HEK293 (cell line): ENCODE measurements at regions not wholly inside any gene's neighbourhood (a gene's known extent, or its start where the extent isn't known, plus 50 kb on each side); places are given as distances from the start of the nearest gene placed in this dataset.

Source experiments
- CTCF ChIA-PET: fragments of 350-600 bp; formaldehyde crosslinking; extraction: SDS; loops from one replicate; lab custom pipeline; 2021; ENCODE audit warnings: antibody characterized with exemption; lab: Yijun Ruan, JAX
- POLR2A ChIA-PET: fragments of 300-600 bp; formaldehyde crosslinking; extraction: SDS; loops from one replicate; lab custom pipeline; 2020; ENCODE audit warnings: antibody characterized with exemption, inconsistent platforms; lab: Yijun Ruan, JAX
- H3K27ac ChIP-seq: fragments of 200-500 bp; sonication (Bioruptor generic); 2 replicates; pipeline ENCODE4 v1.5.1; 2014; ENCODE audit warnings: low read depth, low read length, control low read depth, inconsistent platforms; ENCODE audit errors: extremely low read depth
- H3K36me3 ChIP-seq, 2 experiments: fragments of 200-500 bp in 1 of 2; sonication (Bioruptor generic) in 1 of 2; 1 replicate in 1 of 2; 2 replicates in 1 of 2; pipeline ENCODE4 v1.5.1; 2014 to 2017; ENCODE audit warnings: inconsistent platforms in 2 of 2, low read length in 2 of 2; ENCODE audit not compliant: control insufficient read depth in 2 of 2, insufficient read depth in 1 of 2
- H3K4me1 ChIP-seq: fragments of 200-500 bp; sonication (Bioruptor generic); 2 replicates; pipeline ENCODE4 v1.5.1; 2014; ENCODE audit warnings: mild to moderate bottlenecking, low read length, inconsistent platforms; ENCODE audit not compliant: control insufficient read depth, insufficient read depth
- H3K4me3 ChIP-seq: 2 replicates; pipeline ENCODE4 v1.5.1; 2011; ENCODE audit warnings: low read depth, mild to moderate bottlenecking, control low read depth, low read length, moderate library complexity
- H3K9me3 ChIP-seq: fragments of 200-500 bp; sonication (Bioruptor generic); 2 replicates; pipeline ENCODE4 v1.5.1; 2014; ENCODE audit warnings: low read depth, low read length, inconsistent platforms; ENCODE audit not compliant: control insufficient read depth, insufficient read depth
- ATF2 ChIP-seq: fragments of 450-650 bp; formaldehyde crosslinking; IDR thresholded peaks from 2 replicates; pipeline ENCODE4 v1.5.1; 2016; ENCODE audit warnings: missing biosample characterization, missing genetic modification characterization, low read depth
- GLIS2 ChIP-seq: fragments of 450-650 bp; formaldehyde crosslinking; IDR thresholded peaks from 2 replicates; pipeline ENCODE4 v1.5.1; 2016; ENCODE audit warnings: missing biosample characterization, missing genetic modification characterization
- KLF16 ChIP-seq: fragments of 450-650 bp; formaldehyde crosslinking; IDR thresholded peaks from 2 replicates; pipeline ENCODE4 v1.5.1; 2017; ENCODE audit warnings: missing biosample characterization, missing genetic modification characterization
- MYNN ChIP-seq: fragments of 450-650 bp; formaldehyde crosslinking; IDR thresholded peaks from 2 replicates; pipeline ENCODE4 v1.5.1; 2016; ENCODE audit warnings: missing biosample characterization, missing genetic modification characterization, borderline replicate concordance
- RBAK ChIP-seq: fragments of 450-650 bp; formaldehyde crosslinking; IDR thresholded peaks from 2 replicates; pipeline ENCODE4 v1.5.1; 2016; ENCODE audit warnings: missing biosample characterization, missing genetic modification characterization
- SCRT2 ChIP-seq: fragments of 450-650 bp; formaldehyde crosslinking; IDR thresholded peaks from 2 replicates; pipeline ENCODE4 v1.5.1; 2016; ENCODE audit warnings: missing biosample characterization, missing genetic modification characterization
- TRIM28 ChIP-seq: IDR thresholded peaks from 2 replicates; pipeline ENCODE4 v1.6.1; 2011; ENCODE audit warnings: low read length, control low read depth, borderline replicate concordance
- ZFP69B ChIP-seq: fragments of 450-650 bp; formaldehyde crosslinking; IDR thresholded peaks from 2 replicates; pipeline ENCODE4 v1.5.1; 2016; ENCODE audit warnings: missing biosample characterization, missing genetic modification characterization
- ZNF121 ChIP-seq: fragments of 450-650 bp; formaldehyde crosslinking; IDR thresholded peaks from 2 replicates; pipeline ENCODE4 v1.5.1; 2016; ENCODE audit warnings: missing biosample characterization, missing genetic modification characterization
- ZNF140 ChIP-seq: fragments of 450-650 bp; formaldehyde crosslinking; IDR thresholded peaks from 2 replicates; pipeline ENCODE4 v1.5.1; 2016; ENCODE audit warnings: missing biosample characterization, missing genetic modification characterization
- ZNF148 ChIP-seq: fragments of 450-650 bp; formaldehyde crosslinking; IDR thresholded peaks from 2 replicates; pipeline ENCODE4 v1.5.0; 2017; ENCODE audit warnings: missing biosample characterization, missing genetic modification characterization, borderline replicate concordance
- ZNF18 ChIP-seq: fragments of 450-650 bp; formaldehyde crosslinking; IDR thresholded peaks from 2 replicates; pipeline ENCODE4 v1.5.1; 2016; ENCODE audit warnings: missing biosample characterization, missing genetic modification characterization
- ZNF211 ChIP-seq: fragments of 450-650 bp; formaldehyde crosslinking; IDR thresholded peaks from 2 replicates; pipeline ENCODE4 v1.5.1; 2016; ENCODE audit warnings: low read depth, missing biosample characterization, missing genetic modification characterization
- ZNF354C ChIP-seq: fragments of 450-650 bp; formaldehyde crosslinking; IDR thresholded peaks from 2 replicates; pipeline ENCODE4 v1.5.1; 2016; ENCODE audit warnings: missing biosample characterization, missing genetic modification characterization, low read depth, borderline replicate concordance
- ZNF561 ChIP-seq: fragments of 450-650 bp; IDR thresholded peaks from 2 replicates; pipeline ENCODE4 v1.5.1; 2018; ENCODE audit warnings: missing biosample characterization, missing genetic modification characterization, borderline replicate concordance
- ZNF621 ChIP-seq: fragments of 450-650 bp; formaldehyde crosslinking; IDR thresholded peaks from 2 replicates; pipeline ENCODE4 v1.5.1; 2017; ENCODE audit warnings: missing biosample characterization, missing genetic modification characterization
- ZNF639 ChIP-seq: fragments of 450-650 bp; formaldehyde crosslinking; IDR thresholded peaks from 2 replicates; pipeline ENCODE4 v1.5.1; 2016; ENCODE audit warnings: missing biosample characterization, missing genetic modification characterization

- Histone ChIP-seq H3K9me3 (no peaks in the 10 kb centered on the region), H3K4me1 (no peaks in the 10 kb centered on the region), H3K4me3 (no peak overlapping the region), H3K36me3 (no peaks in the 10 kb centered on the region), H3K27ac (no peak overlapping the region)
- POLR2A ChIA-PET, result no interaction called here
- CTCF ChIA-PET, result no interaction called here
- no peak for TF ChIP-seq ZNF18
- TF ChIP-seq ZNF148 (tag by site-specific recombination), result no peak
- no peak for TF ChIP-seq ZNF121 (tag by site-specific recombination)
- TF ChIP-seq ZNF561 (tag by site-specific recombination), result no peak
- TF ChIP-seq MYNN (tag by site-specific recombination), result no peak
- no peak for TF ChIP-seq ZNF140 (tag by site-specific recombination)
- no peak for TF ChIP-seq ZNF639 (tag by site-specific recombination)
- no peak for TF ChIP-seq RBAK (tag by site-specific recombination)
- TF ChIP-seq TRIM28, result no peak
- no peak for TF ChIP-seq ZNF211 (tag by site-specific recombination)
- TF ChIP-seq ZNF354C (tag by site-specific recombination), result no peak
- no peak for TF ChIP-seq ZFP69B (tag by site-specific recombination)
- TF ChIP-seq ATF2 (tag by site-specific recombination), result no peak
- TF ChIP-seq GLIS2 (tag by site-specific recombination), result no peak
Observed at GRCh38 chr6:169406804-169407203, 153.2 kb upstream of the THBS2 start.

GRCh38 chr6:169406034-169406433, 152.4 kb upstream of the THBS2 start:
- TF ChIP-seq SCRT2 (0 out of 2 replicates have a peak, but pooled peaks have one; percentile 21), KLF16 (tag by site-specific recombination) (no peak)
- ChIA-PET POLR2A (no interaction called here), CTCF (no interaction called here)
- Histone ChIP-seq H3K9me3 (no peaks in the 10 kb centered on the region), H3K4me1 (no peaks in the 10 kb centered on the region), H3K4me3 (no peak overlapping the region), H3K36me3 (no peaks in the 10 kb centered on the region), H3K27ac (no peak overlapping the region)

GRCh38 chr6:169404828-169405227, 151.2 kb upstream of the THBS2 start:
- POLR2A ChIA-PET, result no interaction called here
- Histone ChIP-seq H3K4me1 (no peaks in the 10 kb centered on the region), H3K36me3 (no peaks in the 10 kb centered on the region), H3K4me3 (no peak overlapping the region), H3K9me3 (no peaks in the 10 kb centered on the region), H3K27ac (no peak overlapping the region)
- CTCF ChIA-PET, result no interaction called here
- TF ChIP-seq SCRT2 (peak; percentile 54; the same call in 1 of the 2 replicates), ZNF621 (no peak)
